HG02981 (cell line): ENCODE measurements at regions not wholly inside any gene's neighbourhood (a gene's known extent, or its start where the extent isn't known, plus 50 kb on each side); places are given as distances from the start of the nearest gene placed in this dataset.
A peak's percentile ranks its signal among the peaks of the same experiment; 100 is the strongest.
"Not testable (repeated sequence)": the region's sequence is repeated elsewhere in the genome, so short reads cannot be mapped to it uniquely, and the experiment has no call there.

Experiments
- ATAC-seq: cut with Tn5 transposase; IDR thresholded peaks from one replicate; pipeline ENCODE4 v1.9.1; 2021; ENCODE audit warnings: mild to moderate bottlenecking, moderate library complexity; ENCODE audit not compliant: unreplicated experiment

GRCh38 chr5:106093134-106093533, 1577.6 kb downstream of the EFNA5 start:
- ATAC-seq = no peak

- no peak for ATAC-seq
Observed at GRCh38 chr5:106092455-106092854, 1578.3 kb downstream of the EFNA5 start.

- no peak for ATAC-seq
Observed at GRCh38 chr5:106089073-106089472, 1581.7 kb downstream of the EFNA5 start.

GRCh38 chr5:106088462-106088861, 1582.3 kb downstream of the EFNA5 start:
- ATAC-seq = no peak

GRCh38 chr5:106086352-106086751, 1584.4 kb downstream of the EFNA5 start:
- ATAC-seq = no peak

- ATAC-seq = no peak
Observed at GRCh38 chr5:106085556-106085955, 1585.2 kb downstream of the EFNA5 start.

GRCh38 chr5:106085136-106085535, 1585.6 kb downstream of the EFNA5 start:
- ATAC-seq = no peak

- no peak for ATAC-seq
Observed at GRCh38 chr5:106080535-106080934, 1590.2 kb downstream of the EFNA5 start.

GRCh38 chr5:106076655-106077054, 1594.1 kb downstream of the EFNA5 start:
- no peak for ATAC-seq

- no peak for ATAC-seq
Observed at GRCh38 chr5:106072208-106072607, 1598.5 kb downstream of the EFNA5 start.

- ATAC-seq = no peak
Observed at GRCh38 chr5:106047341-106047740, 1623.4 kb downstream of the EFNA5 start.

- ATAC-seq = not testable (repeated sequence)
Observed at GRCh38 chr5:106032069-106032468, 1638.7 kb downstream of the EFNA5 start.

- ATAC-seq = no peak
Observed at GRCh38 chr5:106028314-106028713, 1642.4 kb downstream of the EFNA5 start.

GRCh38 chr5:106020894-106021293, 1649.8 kb downstream of the EFNA5 start:
- no peak for ATAC-seq

- no peak for ATAC-seq
Observed at GRCh38 chr5:106019261-106019660, 1651.5 kb downstream of the EFNA5 start.

- ATAC-seq = no peak
Observed at GRCh38 chr5:106017243-106017857, 1653.4 kb downstream of the EFNA5 start.

- peak; percentile 57 for ATAC-seq
Observed at GRCh38 chr5:106014262-106014661, 1656.5 kb downstream of the EFNA5 start.

- no peak for ATAC-seq
Observed at GRCh38 chr5:106006242-106006641, 1664.5 kb downstream of the EFNA5 start.

- ATAC-seq = not testable (repeated sequence)
Observed at GRCh38 chr5:105998991-105999390, 1671.7 kb downstream of the EFNA5 start.

- ATAC-seq = no peak
Observed at GRCh38 chr5:105993027-105993426, 1677.7 kb downstream of the EFNA5 start.

GRCh38 chr5:105982526-105982925, 1688.2 kb downstream of the EFNA5 start:
- no peak for ATAC-seq

GRCh38 chr5:105978011-105978410, 1692.7 kb downstream of the EFNA5 start:
- no peak for ATAC-seq

GRCh38 chr5:105977163-105977562, 1693.6 kb downstream of the EFNA5 start:
- ATAC-seq = no peak
